HepG2 (cell line): ENCODE measurements at regions not wholly inside any gene's neighbourhood (a gene's known extent, or its start where the extent isn't known, plus 50 kb on each side); places are given as distances from the start of the nearest gene placed in this dataset.
"Not testable (repeated sequence)": the region's sequence is repeated elsewhere in the genome, so short reads cannot be mapped to it uniquely, and the experiment has no call there.

Experiments
- ATAC-seq: fragments of 200-7000 bp; cut with Tn5 transposase; 3 replicates; pipeline ENCODE4 v1.9.1; 2020; ENCODE audit warnings: mild to moderate bottlenecking, moderate library complexity
- BruUV-seq: library from RNA; stranded (reverse); fragments of 400-500 nt; replicated peaks from 2 replicates; lab custom pipeline; 2021; lab: Mats Ljungman, UMichigan
- CTCF ChIA-PET: fragments of 300-600 bp; formaldehyde crosslinking; extraction: SDS; loops from one replicate; lab custom pipeline; 2021; ENCODE audit warnings: low total read pairs, inconsistent platforms, low intra/inter-chr PET ratio; lab: Yijun Ruan, JAX
- POLR2A ChIA-PET: fragments of 350-600 bp; sonication (Branson Sonifier 250); formaldehyde crosslinking; loops from one replicate; lab custom pipeline; 2020; ENCODE audit warnings: antibody characterized with exemption, inconsistent platforms; lab: Yijun Ruan, JAX
- DNase-seq: peaks from one replicate; pipeline ENCODE4 v3.0.0-alpha.2; 2015; ENCODE audit warnings: low spot score
- FAIRE-seq: peaks from 3 replicates; lab custom pipeline; 2011; peaks lifted over from hg19 to GRCh38; lab: Jason Lieb, UNC
- H2AFZ ChIP-seq: one replicate; pipeline ENCODE4 v1.6.1; 2011; ENCODE audit warnings: low read length, inconsistent platforms
- H3K27ac ChIP-seq: fragments of 300-600 bp; 3 replicates; pipeline ENCODE4 v1.8.0; 2011; ENCODE audit warnings: mixed run types, mild to moderate bottlenecking, mixed read lengths, low read length, inconsistent platforms; ENCODE audit not compliant: insufficient read depth; ENCODE audit errors: extremely low read length
- H3K27me3 ChIP-seq, 2 experiments: fragments of 200-600 bp in 1 of 2; 2 replicates in 1 of 2; 3 replicates in 1 of 2; pipeline versions ENCODE4 v1.6.0 to v1.8.0; 2011; ENCODE audit warnings: low read length in 2 of 2, mild to moderate bottlenecking in 2 of 2, moderate library complexity in 2 of 2, inconsistent platforms in 1 of 2; ENCODE audit not compliant: insufficient read depth in 2 of 2, control insufficient read depth in 1 of 2
- H3K36me3 ChIP-seq, 2 experiments: fragments of 200-600 bp in 1 of 2; replicated peaks in 1 of 2; 2 replicates in 1 of 2; 3 replicates in 1 of 2; pipeline versions ENCODE4 v1.5.1 to v1.8.0; 2011; ENCODE audit warnings: low read length in 2 of 2, inconsistent platforms in 1 of 2; ENCODE audit not compliant: insufficient read depth in 2 of 2, control insufficient read depth in 1 of 2
- H3K4me1 ChIP-seq: 2 replicates; pipeline ENCODE4 v1.5.1; 2012; ENCODE audit warnings: low read length, inconsistent platforms; ENCODE audit not compliant: insufficient read depth
- H3K4me2 ChIP-seq: 2 replicates; pipeline ENCODE4 v1.6.0; 2011; ENCODE audit warnings: low read depth, low read length, inconsistent platforms
- H3K4me3 ChIP-seq, 3 experiments: fragments of 200-600 bp in 1 of 3; sonication (generic), shearing (Covaris generic) in 1 of 3; replicated peaks in 1 of 3; 2 replicates each; pipeline ENCODE4 v1.5.1; 2011 to 2016; ENCODE audit warnings: low read length in 3 of 3, inconsistent platforms in 2 of 3, low read depth in 2 of 3, mild to moderate bottlenecking in 2 of 3, control low read depth in 1 of 3, mixed read lengths in 1 of 3; ENCODE audit not compliant: insufficient read depth in 1 of 3
- H3K79me2 ChIP-seq: one replicate; pipeline ENCODE4 v1.6.1; 2011; ENCODE audit warnings: low read length, inconsistent platforms; ENCODE audit not compliant: insufficient read depth
- H3K9ac ChIP-seq: 2 replicates; pipeline ENCODE4 v1.6.0; 2011; ENCODE audit warnings: mild to moderate bottlenecking, low read depth, low read length, inconsistent platforms; ENCODE audit not compliant: insufficient read depth
- H3K9me3 ChIP-seq: 2 replicates; pipeline ENCODE4 v1.5.1; 2012; ENCODE audit warnings: mild to moderate bottlenecking, low read length
- H4K20me1 ChIP-seq: 2 replicates; pipeline ENCODE4 v1.6.0; 2011; ENCODE audit warnings: inconsistent platforms, mild to moderate bottlenecking, low read length, moderate library complexity; ENCODE audit not compliant: insufficient read depth
- NFE2L1 ChIP-seq: sonication (generic); formaldehyde crosslinking; IDR thresholded peaks from 2 replicates; pipeline ENCODE4 v1.4.0; 2020; ENCODE audit warnings: missing genetic modification reagents, mild to moderate bottlenecking, borderline replicate concordance
- ZFP36 ChIP-seq: fragments of 150-350 bp; IDR thresholded peaks from 2 replicates; pipeline ENCODE4 v1.6.1; 2018; ENCODE audit warnings: borderline replicate concordance, low read length, low read depth; ENCODE audit not compliant: partially characterized antibody
- WGBS: methylation state at CpG from one replicate; pipeline ENCODE4 v1.1.6; 2017; ENCODE audit warnings: low lambda C conversion rate; 5-methylcytosine and 5-hydroxymethylcytosine counted together
- in situ Hi-C: cut with HindIII; loops from 2 replicates; pipeline ENCODE4 v1.10.0; 2017; ENCODE audit warnings: low pct_unique_long_range_greater_than_20kb; ENCODE audit not compliant: extremely low pct_ligation_motif_present
- intact Hi-C: fragments of 100-400 bp; cut with micrococcal nuclease; formaldehyde crosslinking; loops from one replicate; pipeline ENCODE4 v1.10.0; 2022; ENCODE audit not compliant: unreplicated experiment

DNA sequence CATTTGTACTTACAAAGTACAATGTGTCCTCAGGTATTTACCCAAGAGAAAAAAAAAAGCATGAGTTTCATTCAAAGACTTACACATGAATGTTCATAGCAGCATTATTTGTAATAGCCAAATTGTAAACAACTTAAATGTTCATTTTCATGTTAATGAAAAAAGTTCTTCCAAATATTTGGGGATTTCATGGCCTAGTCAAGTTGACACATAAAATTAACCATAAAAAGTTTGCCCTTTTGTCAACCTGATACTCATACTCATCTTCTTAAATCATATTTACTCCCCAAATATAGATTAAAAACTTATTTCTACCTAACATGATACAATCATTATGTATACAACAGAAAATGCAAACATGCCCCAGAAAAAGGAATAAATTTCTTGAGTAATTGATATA is 112.5 kb upstream of the EMCN start:
- ChIA-PET POLR2A (no interaction called here), CTCF (no interaction called here)
- no peaks in the 10 kb centered on the region for H3K4me1 ChIP-seq
- BruUV-seq = no TSS peak
- no peak overlapping the region for H3K4me2 ChIP-seq
- H3K79me2 ChIP-seq = no peaks in the 10 kb centered on the region
- H3K9me3 ChIP-seq = no peaks in the 10 kb centered on the region
- H4K20me1 ChIP-seq = no peaks in the 10 kb centered on the region
- no peak for DNase-seq
- no peak overlapping the region for H3K9ac ChIP-seq
- intact Hi-C loops = no loop called here
- TF ChIP-seq ZFP36 = no peak
- TF ChIP-seq, all 625 proteins: peak for 0
- no peak overlapping the region for H3K27ac ChIP-seq
- H3K36me3 ChIP-seq = no peaks in the 10 kb centered on the region
- no peak overlapping the region for H3K4me3 ChIP-seq
- in situ Hi-C loops = no loop called here
- FAIRE-seq (no peak), ATAC-seq (no peak)
- H2AFZ ChIP-seq = no peak overlapping the region
- H3K27me3 ChIP-seq = no peaks in the 10 kb centered on the region

DNA sequence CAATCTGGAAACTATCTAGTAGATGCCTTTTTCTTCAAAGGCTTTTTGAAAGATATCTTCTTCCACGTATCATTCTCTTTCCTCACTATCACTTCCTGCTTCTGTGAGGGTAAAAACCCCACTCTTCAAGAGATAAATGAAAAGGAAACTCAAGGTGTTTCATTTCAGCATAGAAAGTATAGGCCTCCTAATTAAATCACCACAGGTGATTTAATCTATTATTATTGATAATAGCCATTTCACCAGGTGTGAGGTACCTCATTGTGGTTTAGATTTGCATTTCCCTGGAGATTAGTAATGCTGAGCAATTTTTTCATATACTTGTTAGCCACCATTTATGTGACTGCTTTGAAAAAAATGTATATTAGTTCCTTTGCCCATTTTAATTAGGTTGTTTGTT is 92.0 kb upstream of the EMCN start:
- FAIRE-seq = no peak

DNA sequence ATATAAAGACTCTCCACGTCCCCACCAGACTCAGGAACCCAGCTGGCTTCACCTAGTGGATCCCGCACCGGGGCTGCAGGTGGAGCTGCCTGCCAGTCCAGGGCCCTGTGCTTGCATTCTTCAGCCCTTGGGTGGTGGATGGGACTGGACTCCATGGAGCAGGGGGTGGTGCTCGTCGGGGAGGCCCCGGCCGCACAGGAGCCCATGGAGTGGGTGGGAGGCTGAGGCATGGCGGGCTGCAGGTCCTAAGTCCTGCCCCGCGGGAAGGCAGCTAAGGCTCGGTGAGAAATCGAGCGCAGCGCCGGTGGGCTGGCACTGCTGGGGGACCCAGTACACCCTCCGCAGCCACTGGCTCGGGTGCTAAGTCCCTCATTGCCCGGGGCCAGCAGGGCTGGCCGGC is 90.8 kb upstream of the EMCN start:
- H3K9me3 ChIP-seq, H4K20me1 ChIP-seq, DNase-seq, BruUV-seq, FAIRE-seq, H3K4me3 ChIP-seq, H3K27ac ChIP-seq, H2AFZ ChIP-seq, H3K4me1 ChIP-seq, CTCF ChIA-PET, H3K79me2 ChIP-seq, intact Hi-C loops, ATAC-seq, H3K36me3 ChIP-seq, H3K9ac ChIP-seq, in situ Hi-C loops, POLR2A ChIA-PET, H3K27me3 ChIP-seq, H3K4me2 ChIP-seq: not testable (repeated sequence)
- 30% methylated on average over 2 of the region's 19 CpGs for WGBS

More for the DNA sequence above, 92.0 kb upstream of the EMCN start:
- POLR2A ChIA-PET = no interaction called here
- no peak overlapping the region for H3K9ac ChIP-seq
- ATAC-seq = no peak
- intact Hi-C loops = no loop called here
- no TSS peak for BruUV-seq
- in situ Hi-C loops = no loop called here
- no peak overlapping the region for H3K4me2 ChIP-seq
- TF ChIP-seq NFE2L1 (CRISPR knock-in tag) = no peak
- H3K36me3 ChIP-seq = no peaks in the 10 kb centered on the region
- H3K4me1 ChIP-seq = no peaks in the 10 kb centered on the region
- no peaks in the 10 kb centered on the region for H4K20me1 ChIP-seq
- CTCF ChIA-PET = no interaction called here
- WGBS = 7% methylated on average over 1 of the region's 1 CpG
- no peaks in the 10 kb centered on the region for H3K27me3 ChIP-seq
- no peak for DNase-seq
- H3K4me3 ChIP-seq = no peak overlapping the region
- H3K27ac ChIP-seq = no peak overlapping the region
- no peak overlapping the region for H2AFZ ChIP-seq
- H3K79me2 ChIP-seq = no peaks in the 10 kb centered on the region
- H3K9me3 ChIP-seq = no peaks in the 10 kb centered on the region
